ENCODE measurements at regions not wholly inside any gene's neighbourhood (a gene's known extent, or its start where the extent isn't known, plus 50 kb on each side); places are given as distances from the start of the nearest gene placed in this dataset.

GRCh38 chr18:65567372-65567771, 183.4 kb upstream of the CDH7 start:
- Histone ChIP-seq H3K9me3 (ENCODE audit: insufficient read depth, low read length, severe bottlenecking) (no peaks in the 10 kb centered on the region), H3K4me3 (ENCODE audit: low read depth in 1 of 2, low read length in 2 of 2) (no peak overlapping the region), H3K9ac (ENCODE audit: low read depth, low read length) (no peak overlapping the region), H3K79me2 (ENCODE audit: insufficient read depth, low read length) (no peaks in the 10 kb centered on the region), H3K4me2 (ENCODE audit: insufficient read depth, low read length) (no peak overlapping the region), H3K27ac (ENCODE audit: low read length) (no peak overlapping the region), H3K36me3 (ENCODE audit: insufficient read depth, low read length) (no peaks in the 10 kb centered on the region), H3K27me3 (ENCODE audit: insufficient read depth, low read length, poor library complexity) (no peaks in the 10 kb centered on the region), H4K20me1 (ENCODE audit: insufficient read depth, low read length) (no peaks in the 10 kb centered on the region), H3K4me1 (ENCODE audit: insufficient read depth, low read length) (no peaks in the 10 kb centered on the region), H2AFZ (ENCODE audit: low read depth, low read length) (no peak overlapping the region)
- no peak for TF ChIP-seq EZH2 (IDR thresholded peaks at IDR 0.05; ENCODE audit: borderline replicate concordance, low read depth, low read length, severe bottlenecking)
- TF ChIP-seq, protein P1, sequence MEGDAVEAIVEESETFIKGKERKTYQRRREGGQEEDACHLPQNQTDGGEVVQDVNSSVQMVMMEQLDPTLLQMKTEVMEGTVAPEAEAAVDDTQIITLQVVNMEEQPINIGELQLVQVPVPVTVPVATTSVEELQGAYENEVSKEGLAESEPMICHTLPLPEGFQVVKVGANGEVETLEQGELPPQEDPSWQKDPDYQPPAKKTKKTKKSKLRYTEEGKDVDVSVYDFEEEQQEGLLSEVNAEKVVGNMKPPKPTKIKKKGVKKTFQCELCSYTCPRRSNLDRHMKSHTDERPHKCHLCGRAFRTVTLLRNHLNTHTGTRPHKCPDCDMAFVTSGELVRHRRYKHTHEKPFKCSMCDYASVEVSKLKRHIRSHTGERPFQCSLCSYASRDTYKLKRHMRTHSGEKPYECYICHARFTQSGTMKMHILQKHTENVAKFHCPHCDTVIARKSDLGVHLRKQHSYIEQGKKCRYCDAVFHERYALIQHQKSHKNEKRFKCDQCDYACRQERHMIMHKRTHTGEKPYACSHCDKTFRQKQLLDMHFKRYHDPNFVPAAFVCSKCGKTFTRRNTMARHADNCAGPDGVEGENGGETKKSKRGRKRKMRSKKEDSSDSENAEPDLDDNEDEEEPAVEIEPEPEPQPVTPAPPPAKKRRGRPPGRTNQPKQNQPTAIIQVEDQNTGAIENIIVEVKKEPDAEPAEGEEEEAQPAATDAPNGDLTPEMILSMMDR (IDR thresholded peaks at IDR 0.05; ENCODE audit: borderline replicate concordance, extremely low read depth, low read length, poor library complexity, severe bottlenecking), result no peak
- DNase-seq (no peak), ATAC-seq (ENCODE audit: insufficient read depth, low read depth) (no peak)

DNA sequence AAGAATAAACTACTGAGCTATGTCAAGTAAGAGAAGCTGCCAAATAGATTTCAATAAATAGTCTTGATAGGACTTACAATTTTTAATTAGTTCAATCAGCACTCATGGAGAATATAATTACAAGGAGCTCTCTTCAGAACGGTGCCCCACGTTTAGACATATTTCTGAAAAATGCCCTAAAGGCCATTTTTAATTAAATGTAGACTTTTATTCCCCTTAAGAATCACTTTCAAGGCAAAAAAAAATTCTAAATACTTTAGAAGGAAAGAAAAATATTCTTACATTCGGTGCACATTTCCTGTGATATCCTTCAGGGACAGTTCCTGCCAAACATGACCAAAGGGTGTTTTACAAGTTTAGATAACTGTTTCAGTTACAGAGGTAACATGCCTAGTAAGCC, 202.5 kb upstream of the CDH7 start:
- Histone ChIP-seq H3K36me3 (ENCODE audit: insufficient read depth, low read length) (no peaks in the 10 kb centered on the region), H3K9ac (ENCODE audit: low read depth, low read length) (no peak overlapping the region), H3K4me3 (ENCODE audit: low read depth in 1 of 2, low read length in 2 of 2) (no peak overlapping the region), H3K4me2 (ENCODE audit: insufficient read depth, low read length) (no peak overlapping the region), H3K27me3 (ENCODE audit: insufficient read depth, low read length, poor library complexity) (no peaks in the 10 kb centered on the region), H4K20me1 (ENCODE audit: insufficient read depth, low read length) (no peaks in the 10 kb centered on the region), H3K9me3 (ENCODE audit: insufficient read depth, low read length, severe bottlenecking) (no peaks in the 10 kb centered on the region), H2AFZ (ENCODE audit: low read depth, low read length) (no peak overlapping the region), H3K27ac (ENCODE audit: low read length) (no peak overlapping the region), H3K4me1 (ENCODE audit: insufficient read depth, low read length) (no peaks in the 10 kb centered on the region), H3K79me2 (ENCODE audit: insufficient read depth, low read length) (no peaks in the 10 kb centered on the region)
- no peak for TF ChIP-seq EZH2 (IDR thresholded peaks at IDR 0.05; ENCODE audit: borderline replicate concordance, low read depth, low read length, severe bottlenecking)
- TF ChIP-seq, protein P1 (IDR thresholded peaks at IDR 0.05; ENCODE audit: borderline replicate concordance, extremely low read depth, low read length, poor library complexity, severe bottlenecking), result no peak
- DNase-seq (no peak), ATAC-seq (ENCODE audit: insufficient read depth, low read depth) (no peak)

GRCh38 chr18:65547046-65547445, 203.8 kb upstream of the CDH7 start:
- no peaks in the 10 kb centered on the region for H3K9me3 ChIP-seq (ENCODE audit: insufficient read depth, low read length, severe bottlenecking)
- no peaks in the 10 kb centered on the region for H4K20me1 ChIP-seq (ENCODE audit: insufficient read depth, low read length)
- H3K27me3 ChIP-seq (ENCODE audit: insufficient read depth, low read length, poor library complexity), result no peaks in the 10 kb centered on the region
- no peak overlapping the region for H3K9ac ChIP-seq (ENCODE audit: low read depth, low read length)
- H3K4me3 ChIP-seq (ENCODE audit: low read depth in 1 of 2, low read length in 2 of 2), result no peak overlapping the region
- TF ChIP-seq, protein P1 (IDR thresholded peaks at IDR 0.05; ENCODE audit: borderline replicate concordance, extremely low read depth, low read length, poor library complexity, severe bottlenecking), result no peak
- TF ChIP-seq EZH2 (IDR thresholded peaks at IDR 0.05; ENCODE audit: borderline replicate concordance, low read depth, low read length, severe bottlenecking), result no peak
- no peaks in the 10 kb centered on the region for H3K4me1 ChIP-seq (ENCODE audit: insufficient read depth, low read length)
- ATAC-seq (ENCODE audit: insufficient read depth, low read depth) (no peak), DNase-seq (no peak)
- H3K27ac ChIP-seq (ENCODE audit: low read length), result no peak overlapping the region
- H3K4me2 ChIP-seq (ENCODE audit: insufficient read depth, low read length), result no peak overlapping the region
- H3K36me3 ChIP-seq (ENCODE audit: insufficient read depth, low read length), result no peaks in the 10 kb centered on the region
- H3K79me2 ChIP-seq (ENCODE audit: insufficient read depth, low read length), result no peaks in the 10 kb centered on the region
- H2AFZ ChIP-seq (ENCODE audit: low read depth, low read length), result no peak overlapping the region

DNA sequence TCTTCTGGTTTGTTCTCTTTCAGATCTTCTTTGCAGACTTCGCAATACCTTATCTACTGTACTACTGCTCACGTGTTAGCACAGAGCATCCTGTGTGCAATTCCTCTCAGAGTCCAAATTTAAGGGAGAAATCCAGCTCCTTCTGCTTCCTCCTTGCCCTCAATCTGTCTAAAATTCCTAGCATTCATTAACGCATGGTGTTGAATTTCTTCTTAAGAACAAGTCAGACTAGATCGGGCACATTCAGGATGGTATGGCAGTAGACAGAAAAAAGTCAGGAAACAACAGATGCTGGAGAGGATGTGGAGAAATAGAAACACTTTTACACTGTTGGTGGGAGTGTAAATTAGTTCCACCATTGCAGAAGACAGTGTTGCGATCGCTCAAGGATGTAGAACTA, 206.1 kb upstream of the CDH7 start:
- no peak overlapping the region for H3K27ac ChIP-seq (ENCODE audit: low read length)
- no peaks in the 10 kb centered on the region for H3K79me2 ChIP-seq (ENCODE audit: insufficient read depth, low read length)
- no peaks in the 10 kb centered on the region for H3K9me3 ChIP-seq (ENCODE audit: insufficient read depth, low read length, severe bottlenecking)
- ATAC-seq (ENCODE audit: insufficient read depth, low read depth), result no peak
- H3K4me2 ChIP-seq (ENCODE audit: insufficient read depth, low read length), result no peak overlapping the region
- no peaks in the 10 kb centered on the region for H3K36me3 ChIP-seq (ENCODE audit: insufficient read depth, low read length)
- no peak for TF ChIP-seq EZH2 (IDR thresholded peaks at IDR 0.05; ENCODE audit: borderline replicate concordance, low read depth, low read length, severe bottlenecking)
- TF ChIP-seq, protein P1 (IDR thresholded peaks at IDR 0.05; ENCODE audit: borderline replicate concordance, extremely low read depth, low read length, poor library complexity, severe bottlenecking), result no peak
- no peak overlapping the region for H2AFZ ChIP-seq (ENCODE audit: low read depth, low read length)
- H3K27me3 ChIP-seq (ENCODE audit: insufficient read depth, low read length, poor library complexity), result no peaks in the 10 kb centered on the region
- H3K4me3 ChIP-seq (ENCODE audit: low read depth in 1 of 2, low read length in 2 of 2), result no peak overlapping the region
- no peaks in the 10 kb centered on the region for H3K4me1 ChIP-seq (ENCODE audit: insufficient read depth, low read length)
- H4K20me1 ChIP-seq (ENCODE audit: insufficient read depth, low read length), result no peaks in the 10 kb centered on the region
- DNase-seq, result no peak
- H3K9ac ChIP-seq (ENCODE audit: low read depth, low read length), result no peak overlapping the region

Measured in DND-41 (cell line).